ENCODE measurements at regions not wholly inside any gene's neighbourhood (a gene's known extent, or its start where the extent isn't known, plus 50 kb on each side); places are given as distances from the start of the nearest gene placed in this dataset.

- TF ChIP-seq CTCF (IDR thresholded peaks at IDR 0.05; ENCODE audit: insufficient read depth, low read length, poor library complexity, severe bottlenecking), result no peak
- DNase-seq (ENCODE audit: low read depth), result no peak
- H3K4me3 ChIP-seq (ENCODE audit: low read depth, low read length), result no peak overlapping the region
- no peaks in the 10 kb centered on the region for H3K27me3 ChIP-seq (ENCODE audit: control insufficient read depth, insufficient read depth, low read length)
- no peaks in the 10 kb centered on the region for H3K36me3 ChIP-seq (ENCODE audit: control insufficient read depth, insufficient read depth, low read length)
These were observed 85.8 kb upstream of the IPO9 start for GRCh38 chr1:201742955-201743805.

GRCh38 chr1:201745023-201745422 is 83.9 kb upstream of the IPO9 start:
- no peaks in the 10 kb centered on the region for H3K36me3 ChIP-seq (ENCODE audit: control insufficient read depth, insufficient read depth, low read length)
- DNase-seq (ENCODE audit: low read depth), result no peak
- H3K27me3 ChIP-seq (ENCODE audit: control insufficient read depth, insufficient read depth, low read length), result no peaks in the 10 kb centered on the region
- TF ChIP-seq CTCF (IDR thresholded peaks at IDR 0.05; ENCODE audit: insufficient read depth, low read length, poor library complexity, severe bottlenecking), result no peak
- H3K4me3 ChIP-seq (ENCODE audit: low read depth, low read length), result no peak overlapping the region

- H3K36me3 ChIP-seq (ENCODE audit: control insufficient read depth, insufficient read depth, low read length), result no peaks in the 10 kb centered on the region
- no peak overlapping the region for H3K4me3 ChIP-seq (ENCODE audit: low read depth, low read length)
- H3K27me3 ChIP-seq (ENCODE audit: control insufficient read depth, insufficient read depth, low read length), result no peaks in the 10 kb centered on the region
- TF ChIP-seq CTCF (IDR thresholded peaks at IDR 0.05; ENCODE audit: insufficient read depth, low read length, poor library complexity, severe bottlenecking), result no peak
- DNase-seq (ENCODE audit: low read depth), result no peak
These were observed 82.8 kb upstream of the IPO9 start for GRCh38 chr1:201746156-201746555.

- H3K36me3 ChIP-seq (ENCODE audit: control insufficient read depth, insufficient read depth, low read length), result no peaks in the 10 kb centered on the region
- TF ChIP-seq CTCF (IDR thresholded peaks at IDR 0.05; ENCODE audit: insufficient read depth, low read length, poor library complexity, severe bottlenecking), result no peak
- DNase-seq (ENCODE audit: low read depth), result no peak
- H3K4me3 ChIP-seq (ENCODE audit: low read depth, low read length), result no peak overlapping the region
- no peaks in the 10 kb centered on the region for H3K27me3 ChIP-seq (ENCODE audit: control insufficient read depth, insufficient read depth, low read length)
These were observed 81.7 kb upstream of the IPO9 start for GRCh38 chr1:201747261-201747660.

- Histone ChIP-seq H3K4me3 (ENCODE audit: low read depth, low read length) (no peak overlapping the region), H3K27me3 (ENCODE audit: control insufficient read depth, insufficient read depth, low read length) (no peaks in the 10 kb centered on the region), H3K36me3 (ENCODE audit: control insufficient read depth, insufficient read depth, low read length) (no peaks in the 10 kb centered on the region)
- DNase-seq (ENCODE audit: low read depth), result peak; percentile 67
- TF ChIP-seq CTCF (IDR thresholded peaks at IDR 0.05; ENCODE audit: insufficient read depth, low read length, poor library complexity, severe bottlenecking), result no peak
These were observed 80.6 kb upstream of the IPO9 start for GRCh38 chr1:201748335-201748734.

All from kidney epithelial cell (primary cell).